DND-41 (cell line): ENCODE measurements at regions not wholly inside any gene's neighbourhood (a gene's known extent, or its start where the extent isn't known, plus 50 kb on each side); places are given as distances from the start of the nearest gene placed in this dataset.

ENCODE experiments used
- EZH2 ChIP-seq: IDR thresholded peaks from 3 replicates; pipeline ENCODE4 v1.6.1; 2012; ENCODE audit warnings: borderline replicate concordance, low read depth, mild to moderate bottlenecking, moderate library complexity, low read length, inconsistent platforms; ENCODE audit not compliant: severe bottlenecking
- TF ChIP-seq, protein P1 (sequence below): IDR thresholded peaks from 2 replicates; pipeline ENCODE4 v1.5.1; 2012; ENCODE audit warnings: borderline replicate concordance, low read length, moderate library complexity, mild to moderate bottlenecking; ENCODE audit not compliant: poor library complexity, severe bottlenecking; ENCODE audit errors: extremely low read depth

GRCh38 chr9:103798620-103799019 lies 295.5 kb upstream of the SMC2 start:
- no peak for TF ChIP-seq EZH2
- TF ChIP-seq, protein P1, sequence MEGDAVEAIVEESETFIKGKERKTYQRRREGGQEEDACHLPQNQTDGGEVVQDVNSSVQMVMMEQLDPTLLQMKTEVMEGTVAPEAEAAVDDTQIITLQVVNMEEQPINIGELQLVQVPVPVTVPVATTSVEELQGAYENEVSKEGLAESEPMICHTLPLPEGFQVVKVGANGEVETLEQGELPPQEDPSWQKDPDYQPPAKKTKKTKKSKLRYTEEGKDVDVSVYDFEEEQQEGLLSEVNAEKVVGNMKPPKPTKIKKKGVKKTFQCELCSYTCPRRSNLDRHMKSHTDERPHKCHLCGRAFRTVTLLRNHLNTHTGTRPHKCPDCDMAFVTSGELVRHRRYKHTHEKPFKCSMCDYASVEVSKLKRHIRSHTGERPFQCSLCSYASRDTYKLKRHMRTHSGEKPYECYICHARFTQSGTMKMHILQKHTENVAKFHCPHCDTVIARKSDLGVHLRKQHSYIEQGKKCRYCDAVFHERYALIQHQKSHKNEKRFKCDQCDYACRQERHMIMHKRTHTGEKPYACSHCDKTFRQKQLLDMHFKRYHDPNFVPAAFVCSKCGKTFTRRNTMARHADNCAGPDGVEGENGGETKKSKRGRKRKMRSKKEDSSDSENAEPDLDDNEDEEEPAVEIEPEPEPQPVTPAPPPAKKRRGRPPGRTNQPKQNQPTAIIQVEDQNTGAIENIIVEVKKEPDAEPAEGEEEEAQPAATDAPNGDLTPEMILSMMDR = no peak
